SIG-M5 treated with dmso at 0.1 percent for 504 hours (cell line): ENCODE measurements at regions not wholly inside any gene's neighbourhood (a gene's known extent, or its start where the extent isn't known, plus 50 kb on each side); places are given as distances from the start of the nearest gene placed in this dataset.

Source experiments
- DNase-seq: peaks from one replicate; lab custom pipeline; 2025; ENCODE audit not compliant: unreplicated experiment; lab: John Stamatoyannopoulos, UW

- DNase-seq: peak; percentile 15
Measured at GRCh38 chr3:102529452-102529851, 94.6 kb downstream of the ZPLD1 start.

GRCh38 chr3:102530415-102531181, 95.8 kb downstream of the ZPLD1 start:
- no peak for DNase-seq

GRCh38 chr3:102531686-102532085, 96.9 kb downstream of the ZPLD1 start:
- DNase-seq: no peak

GRCh38 chr3:102532901-102533300, 98.1 kb downstream of the ZPLD1 start:
- DNase-seq: peak; percentile 80

- no peak for DNase-seq
Measured at GRCh38 chr3:102533784-102534183, 99.0 kb downstream of the ZPLD1 start.

GRCh38 chr3:102536456-102536855, 101.6 kb downstream of the ZPLD1 start:
- DNase-seq: peak; percentile 44

GRCh38 chr3:102537123-102537522, 102.3 kb downstream of the ZPLD1 start:
- no peak for DNase-seq

GRCh38 chr3:102544741-102545140, 109.9 kb downstream of the ZPLD1 start:
- DNase-seq: no peak

- DNase-seq: no peak
Measured at GRCh38 chr3:102545276-102545675, 110.5 kb downstream of the ZPLD1 start.

- no peak for DNase-seq
Measured at GRCh38 chr3:102553876-102554275, 119.1 kb downstream of the ZPLD1 start.

GRCh38 chr3:102570511-102570910, 135.7 kb downstream of the ZPLD1 start:
- no peak for DNase-seq

GRCh38 chr3:102571006-102571405, 136.2 kb downstream of the ZPLD1 start:
- no peak for DNase-seq

- no peak for DNase-seq
Measured at GRCh38 chr3:102571720-102572384, 137.0 kb downstream of the ZPLD1 start.

- DNase-seq: no peak
Measured at GRCh38 chr3:102573483-102574028, 138.7 kb downstream of the ZPLD1 start.

- no peak for DNase-seq
Measured at GRCh38 chr3:102574355-102574754, 139.5 kb downstream of the ZPLD1 start.

GRCh38 chr3:102576651-102577050, 141.8 kb downstream of the ZPLD1 start:
- no peak for DNase-seq

GRCh38 chr3:102577082-102577789, 142.4 kb downstream of the ZPLD1 start:
- peak; percentile 33 for DNase-seq

GRCh38 chr3:102580760-102581159, 145.9 kb downstream of the ZPLD1 start:
- DNase-seq: no peak

- no peak for DNase-seq
Measured at GRCh38 chr3:102586485-102586884, 151.7 kb downstream of the ZPLD1 start.

GRCh38 chr3:102593812-102594602, 159.2 kb downstream of the ZPLD1 start:
- no peak for DNase-seq

- DNase-seq: no peak
Measured at GRCh38 chr3:102595057-102595456, 160.2 kb downstream of the ZPLD1 start.
